SK-N-MC (cell line): ENCODE measurements at regions not wholly inside any gene's neighbourhood (a gene's known extent, or its start where the extent isn't known, plus 50 kb on each side); places are given as distances from the start of the nearest gene placed in this dataset.

Experiments
- EZH2 ChIP-seq: fragments of 200-600 bp; sonication (generic); IDR thresholded peaks from one replicate; pipeline ENCODE4 v1.6.1; 2017; ENCODE audit warnings: antibody characterized with exemption
- POLR2AphosphoS5 ChIP-seq: IDR thresholded peaks from 2 replicates; pipeline ENCODE4 v1.6.1; 2012; ENCODE audit warnings: mild to moderate bottlenecking, low read depth, low read length, borderline replicate concordance

- no peak for TF ChIP-seq POLR2AphosphoS5
- no peak for TF ChIP-seq EZH2
Measured at GRCh38 chr5:2187687-2188086, 305.0 kb upstream of the IRX4 start.
